ENCODE measurements at regions not wholly inside any gene's neighbourhood (a gene's known extent, or its start where the extent isn't known, plus 50 kb on each side); places are given as distances from the start of the nearest gene placed in this dataset.
"Not testable (repeated sequence)": the region's sequence is repeated elsewhere in the genome, so short reads cannot be mapped to it uniquely, and the experiment has no call there.

DNA sequence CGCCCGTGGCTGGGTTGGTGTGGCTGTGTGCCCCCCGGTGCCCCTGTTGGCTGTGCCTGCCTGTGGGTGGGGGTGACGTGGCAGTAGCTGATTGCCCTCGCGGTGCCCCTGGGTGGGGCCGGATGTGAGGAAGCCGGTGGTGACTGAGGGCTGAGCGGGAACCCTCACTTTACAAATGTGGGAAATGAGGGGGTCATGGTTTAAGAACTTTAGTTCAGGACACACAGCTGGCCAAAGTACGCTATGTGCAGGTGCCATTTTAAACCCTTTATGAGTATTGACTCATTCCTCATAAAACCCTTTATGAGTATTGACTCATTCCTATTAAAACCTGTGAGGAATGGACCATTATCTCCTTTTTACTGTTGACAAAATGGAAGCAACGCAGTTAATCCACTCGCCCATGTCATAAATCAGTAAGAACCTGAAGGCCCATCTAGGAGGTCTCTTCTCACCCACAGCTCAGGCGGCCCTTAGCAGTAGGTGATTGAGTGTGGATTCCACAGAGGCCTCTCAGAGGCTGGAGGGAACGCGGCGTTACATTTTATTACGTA is 290.1 kb upstream of the COBL start:
- BruUV-seq (replicated peaks): no TSS peak
- POLR2A ChIA-PET (ENCODE audit: unreplicated experiment): no interaction called here

DNA sequence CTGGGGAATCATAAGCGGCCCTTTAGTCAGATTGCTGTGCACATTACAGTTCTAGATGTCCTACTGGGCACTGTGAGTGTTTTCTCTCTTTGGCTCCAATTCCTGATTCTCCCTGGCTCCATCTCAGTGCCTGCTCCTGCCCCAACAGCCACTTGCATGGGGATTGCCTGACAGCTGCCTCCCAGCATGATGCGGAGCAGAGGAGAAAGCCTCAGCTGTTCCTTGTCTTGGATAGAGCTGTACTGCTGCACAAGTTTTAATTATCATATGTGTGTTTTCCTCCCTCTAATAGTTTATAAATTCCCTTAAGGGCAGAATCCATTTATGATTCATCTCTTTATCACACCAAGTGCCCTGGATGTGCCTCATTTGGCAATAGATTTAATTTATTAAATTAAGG is 285.8 kb upstream of the COBL start:
- H3K4me3 ChIP-seq: no peak overlapping the region
- H3K4me2 ChIP-seq: no peak overlapping the region
- TF ChIP-seq, protein P1, sequence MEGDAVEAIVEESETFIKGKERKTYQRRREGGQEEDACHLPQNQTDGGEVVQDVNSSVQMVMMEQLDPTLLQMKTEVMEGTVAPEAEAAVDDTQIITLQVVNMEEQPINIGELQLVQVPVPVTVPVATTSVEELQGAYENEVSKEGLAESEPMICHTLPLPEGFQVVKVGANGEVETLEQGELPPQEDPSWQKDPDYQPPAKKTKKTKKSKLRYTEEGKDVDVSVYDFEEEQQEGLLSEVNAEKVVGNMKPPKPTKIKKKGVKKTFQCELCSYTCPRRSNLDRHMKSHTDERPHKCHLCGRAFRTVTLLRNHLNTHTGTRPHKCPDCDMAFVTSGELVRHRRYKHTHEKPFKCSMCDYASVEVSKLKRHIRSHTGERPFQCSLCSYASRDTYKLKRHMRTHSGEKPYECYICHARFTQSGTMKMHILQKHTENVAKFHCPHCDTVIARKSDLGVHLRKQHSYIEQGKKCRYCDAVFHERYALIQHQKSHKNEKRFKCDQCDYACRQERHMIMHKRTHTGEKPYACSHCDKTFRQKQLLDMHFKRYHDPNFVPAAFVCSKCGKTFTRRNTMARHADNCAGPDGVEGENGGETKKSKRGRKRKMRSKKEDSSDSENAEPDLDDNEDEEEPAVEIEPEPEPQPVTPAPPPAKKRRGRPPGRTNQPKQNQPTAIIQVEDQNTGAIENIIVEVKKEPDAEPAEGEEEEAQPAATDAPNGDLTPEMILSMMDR (conservative IDR thresholded peaks at IDR 0.05): no peak
- TF ChIP-seq EZH2 (IDR thresholded peaks at IDR 0.05; ENCODE audit: low read depth): no peak
- H3F3A ChIP-seq (ENCODE audit: insufficient read depth, low read depth): no peaks in the 10 kb centered on the region
- no peak overlapping the region for H2AFZ ChIP-seq
- POLR2A ChIA-PET (ENCODE audit: unreplicated experiment): no interaction called here
- no peaks in the 10 kb centered on the region for H4K20me1 ChIP-seq (ENCODE audit: insufficient read depth)
- CTCF ChIA-PET: no interaction called here
- H3K79me2 ChIP-seq (ENCODE audit: low read depth): no peaks in the 10 kb centered on the region
- H3K9me3 ChIP-seq (ENCODE audit: insufficient read depth, low read depth): no peaks in the 10 kb centered on the region
- DNase-seq: no peak
- H3K27ac ChIP-seq: no peak overlapping the region
- H3K27me3 ChIP-seq (ENCODE audit: insufficient read depth, low read depth): peaks cover 43% of the 10 kb centered on the region
- intact Hi-C loops (cut with micrococcal nuclease; ENCODE audit: unreplicated experiment): no loop called here
- BruUV-seq (replicated peaks): no TSS peak
- H3K9me2 ChIP-seq (ENCODE audit: insufficient read depth): no peaks in the 10 kb centered on the region
- no peaks in the 10 kb centered on the region for H3K36me3 ChIP-seq (ENCODE audit: low read depth)
- no peaks in the 10 kb centered on the region for H3K4me1 ChIP-seq (replicated peaks; ENCODE audit: insufficient read depth)

More for the DNA sequence above, 290.1 kb upstream of the COBL start:
- TF ChIP-seq, protein P1 (conservative IDR thresholded peaks at IDR 0.05): no peak
- no peak overlapping the region for H3K27ac ChIP-seq
- peaks cover 60% of the 10 kb centered on the region for H3K27me3 ChIP-seq (ENCODE audit: insufficient read depth, low read depth)
- no peaks in the 10 kb centered on the region for H3F3A ChIP-seq (ENCODE audit: insufficient read depth, low read depth)
- no peaks in the 10 kb centered on the region for H3K36me3 ChIP-seq (ENCODE audit: low read depth)
- intact Hi-C loops (cut with micrococcal nuclease; ENCODE audit: unreplicated experiment): no loop called here
- CTCF ChIA-PET: no interaction called here
- no peaks in the 10 kb centered on the region for H3K4me1 ChIP-seq (replicated peaks; ENCODE audit: insufficient read depth)
- no peaks in the 10 kb centered on the region for H3K9me2 ChIP-seq (ENCODE audit: insufficient read depth)
- no peaks in the 10 kb centered on the region for H4K20me1 ChIP-seq (ENCODE audit: insufficient read depth)
- H3K4me3 ChIP-seq: no peak overlapping the region
- no peak overlapping the region for H3K4me2 ChIP-seq
- DNase-seq: peak in 1 of 2 experiments; percentile 51
- no peaks in the 10 kb centered on the region for H3K79me2 ChIP-seq (ENCODE audit: low read depth)
- H2AFZ ChIP-seq: no peak overlapping the region
- no peaks in the 10 kb centered on the region for H3K9me3 ChIP-seq (ENCODE audit: insufficient read depth, low read depth)

DNA sequence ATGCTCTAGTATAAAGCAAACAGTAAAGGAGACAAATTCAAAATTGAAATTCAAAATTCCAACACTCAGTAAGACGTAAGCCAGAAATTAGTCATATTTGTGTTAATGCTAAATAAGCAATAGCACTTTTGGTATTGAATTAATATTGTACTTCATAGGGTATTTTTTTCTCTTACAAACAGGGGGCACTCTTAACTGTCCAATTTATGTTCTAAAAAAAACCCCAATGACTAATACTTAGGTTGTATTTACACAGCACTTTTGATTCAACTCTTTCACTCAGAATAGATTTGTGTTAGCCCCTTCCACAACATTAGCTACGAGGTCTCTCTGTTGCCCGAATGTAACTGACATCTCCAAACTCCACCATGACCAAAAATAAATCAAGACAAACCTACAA is 284.9 kb upstream of the COBL start:
- no peaks in the 10 kb centered on the region for H3K79me2 ChIP-seq (ENCODE audit: low read depth)
- no peak overlapping the region for H3K4me2 ChIP-seq
- POLR2A ChIA-PET (ENCODE audit: unreplicated experiment): no interaction called here
- peaks cover 33% of the 10 kb centered on the region for H3K27me3 ChIP-seq (ENCODE audit: insufficient read depth, low read depth)
- TF ChIP-seq, protein P1 (conservative IDR thresholded peaks at IDR 0.05): no peak
- no peak for TF ChIP-seq EZH2 (IDR thresholded peaks at IDR 0.05; ENCODE audit: low read depth)
- no peaks in the 10 kb centered on the region for H3K9me2 ChIP-seq (ENCODE audit: insufficient read depth)
- H3F3A ChIP-seq (ENCODE audit: insufficient read depth, low read depth): no peaks in the 10 kb centered on the region
- no peak overlapping the region for H3K4me3 ChIP-seq
- no peaks in the 10 kb centered on the region for H4K20me1 ChIP-seq (ENCODE audit: insufficient read depth)
- no peak for DNase-seq
- intact Hi-C loops (cut with micrococcal nuclease; ENCODE audit: unreplicated experiment): no loop called here
- CTCF ChIA-PET: no interaction called here
- H3K9me3 ChIP-seq (ENCODE audit: insufficient read depth, low read depth): no peaks in the 10 kb centered on the region
- BruUV-seq (replicated peaks): no TSS peak
- H3K27ac ChIP-seq: no peak overlapping the region
- H3K4me1 ChIP-seq (replicated peaks; ENCODE audit: insufficient read depth): no peaks in the 10 kb centered on the region
- no peak overlapping the region for H2AFZ ChIP-seq
- no peaks in the 10 kb centered on the region for H3K36me3 ChIP-seq (ENCODE audit: low read depth)

DNA sequence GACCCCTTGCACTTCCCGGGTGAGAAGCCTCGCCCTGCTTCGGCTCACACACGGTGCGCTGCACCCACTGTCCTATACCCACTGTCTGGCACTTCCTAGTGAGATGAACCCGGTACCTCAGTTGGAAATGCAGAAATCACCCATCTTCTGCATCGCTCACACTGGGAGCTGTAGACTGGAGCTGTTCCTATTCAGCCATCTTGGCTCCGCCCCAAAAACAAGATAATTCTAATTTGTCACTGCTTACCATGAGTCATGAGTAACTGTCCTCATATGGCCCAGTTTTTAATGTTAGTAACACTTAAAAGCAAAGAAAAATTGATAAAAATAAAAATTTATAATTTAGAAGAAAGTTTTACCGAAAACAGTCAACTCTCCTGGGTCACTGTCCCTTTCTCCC is 283.3 kb upstream of the COBL start:
- H4K20me1 ChIP-seq (ENCODE audit: insufficient read depth); H3K4me1 ChIP-seq (replicated peaks; ENCODE audit: insufficient read depth); CTCF ChIA-PET; H3F3A ChIP-seq (ENCODE audit: insufficient read depth, low read depth); intact Hi-C loops (cut with micrococcal nuclease; ENCODE audit: unreplicated experiment); H3K4me3 ChIP-seq; H3K9me3 ChIP-seq (ENCODE audit: insufficient read depth, low read depth); H3K27ac ChIP-seq; H3K4me2 ChIP-seq; BruUV-seq (replicated peaks); H3K36me3 ChIP-seq (ENCODE audit: low read depth); H3K9me2 ChIP-seq (ENCODE audit: insufficient read depth); DNase-seq; H3K79me2 ChIP-seq (ENCODE audit: low read depth); H2AFZ ChIP-seq; POLR2A ChIA-PET (ENCODE audit: unreplicated experiment): not testable (repeated sequence)
- peaks cover 19% of the 10 kb centered on the region for H3K27me3 ChIP-seq (ENCODE audit: insufficient read depth, low read depth)
